IgD-negative memory B cell (primary cell): ENCODE measurements at regions not wholly inside any gene's neighbourhood (a gene's known extent, or its start where the extent isn't known, plus 50 kb on each side); places are given as distances from the start of the nearest gene placed in this dataset.
"Not testable (repeated sequence)": the region's sequence is repeated elsewhere in the genome, so short reads cannot be mapped to it uniquely, and the experiment has no call there.

Experiments used
- H3K27ac Mint-ChIP-seq, 3 donors: one replicate each; pipeline ENCODE4 v1.8.0; 2020 to 2022; ENCODE audit warnings: mild to moderate bottlenecking in 3 of 3, mixed read lengths in 3 of 3, moderate library complexity in 1 of 3
- H3K27me3 Mint-ChIP-seq: one replicate; pipeline ENCODE4 v1.8.0; 2021; ENCODE audit warnings: mixed read lengths
- H3K36me3 Mint-ChIP-seq: one replicate; pipeline ENCODE4 v1.8.0; 2020; ENCODE audit warnings: mild to moderate bottlenecking, mixed read lengths
- H3K4me1 Mint-ChIP-seq, 3 donors: one replicate each; pipeline ENCODE4 v1.8.0; 2020 to 2022; ENCODE audit warnings: mixed read lengths in 3 of 3, mild to moderate bottlenecking in 1 of 3
- H3K4me3 Mint-ChIP-seq, 4 donors: one replicate each; pipeline ENCODE4 v1.8.0; 2020 to 2022; ENCODE audit warnings: mild to moderate bottlenecking in 4 of 4, mixed read lengths in 4 of 4, moderate library complexity in 3 of 4
- H3K9me3 Mint-ChIP-seq, 3 donors: one replicate each; pipeline ENCODE4 v1.8.0; 2020 to 2021; ENCODE audit warnings: mixed read lengths in 3 of 3, mild to moderate bottlenecking in 1 of 3

GRCh38 chr6:48564036-48564820, 453.2 kb upstream of the PTCHD4 start:
- Mint-ChIP-seq H3K4me3 (no peak overlapping the region), H3K27me3 (no peaks in the 10 kb centered on the region), H3K4me1 (no peaks in the 10 kb centered on the region), H3K36me3 (peaks cover 3% of the 10 kb centered on the region), H3K27ac (peak overlapping the region in 1 of 3 donors; percentile 35), H3K9me3 (peaks cover 0 to 19% (median 2%) of the 10 kb centered on the region in 3 donors)

GRCh38 chr6:48563433-48563832, 452.4 kb upstream of the PTCHD4 start:
- Mint-ChIP-seq H3K4me1 (no peaks in the 10 kb centered on the region), H3K9me3 (peaks cover 0 to 12% (median 2%) of the 10 kb centered on the region in 3 donors), H3K27ac (no peak overlapping the region), H3K27me3 (no peaks in the 10 kb centered on the region), H3K36me3 (peaks cover 3% of the 10 kb centered on the region), H3K4me3 (no peak overlapping the region)

GRCh38 chr6:48560408-48560807, 449.4 kb upstream of the PTCHD4 start:
- Mint-ChIP-seq H3K27ac (no peak overlapping the region), H3K9me3 (peaks cover 0 to 20% (median 6%) of the 10 kb centered on the region in 3 donors), H3K4me3 (no peak overlapping the region), H3K27me3 (no peaks in the 10 kb centered on the region), H3K36me3 (peaks cover under 1% of the 10 kb centered on the region), H3K4me1 (no peaks in the 10 kb centered on the region)

GRCh38 chr6:48553467-48554189, 442.6 kb upstream of the PTCHD4 start:
- Mint-ChIP-seq H3K4me1 (no peaks in the 10 kb centered on the region), H3K4me3 (no peak overlapping the region), H3K27me3 (no peaks in the 10 kb centered on the region), H3K36me3 (no peaks in the 10 kb centered on the region), H3K9me3 (peaks cover 0 to 18% (median 5%) of the 10 kb centered on the region in 3 donors), H3K27ac (no peak overlapping the region)

GRCh38 chr6:48552905-48553304, 441.9 kb upstream of the PTCHD4 start:
- Mint-ChIP-seq H3K4me1 (no peaks in the 10 kb centered on the region), H3K27ac (no peak overlapping the region), H3K27me3 (no peaks in the 10 kb centered on the region), H3K9me3 (peaks cover 0 to 18% (median 3%) of the 10 kb centered on the region in 3 donors), H3K4me3 (no peak overlapping the region), H3K36me3 (no peaks in the 10 kb centered on the region)

GRCh38 chr6:48550603-48551002, 439.6 kb upstream of the PTCHD4 start:
- Mint-ChIP-seq H3K27ac (no peak overlapping the region), H3K27me3 (no peaks in the 10 kb centered on the region), H3K4me3 (no peak overlapping the region), H3K9me3 (peaks cover 0 to 18% (median 4%) of the 10 kb centered on the region in 3 donors), H3K36me3 (no peaks in the 10 kb centered on the region), H3K4me1 (no peaks in the 10 kb centered on the region)

- H3K9me3 Mint-ChIP-seq, result peaks cover 2 to 9% (median 6%) of the 10 kb centered on the region in 3 donors
Measured at GRCh38 chr6:48542191-48542590, 431.2 kb upstream of the PTCHD4 start.

GRCh38 chr6:48541649-48542048, 430.7 kb upstream of the PTCHD4 start:
- Mint-ChIP-seq H3K27ac (no peak overlapping the region), H3K27me3 (no peaks in the 10 kb centered on the region), H3K36me3 (no peaks in the 10 kb centered on the region), H3K4me3 (no peak overlapping the region), H3K9me3 (peaks cover 0 to 9% (median 6%) of the 10 kb centered on the region in 3 donors), H3K4me1 (no peaks in the 10 kb centered on the region)

More at GRCh38 chr6:48542191-48542590, 431.2 kb upstream of the PTCHD4 start:
- Mint-ChIP-seq H3K4me1 (no peaks in the 10 kb centered on the region), H3K27ac (no peak overlapping the region), H3K36me3 (no peaks in the 10 kb centered on the region), H3K4me3 (no peak overlapping the region), H3K27me3 (no peaks in the 10 kb centered on the region)

GRCh38 chr6:48535582-48536009, 424.6 kb upstream of the PTCHD4 start:
- Mint-ChIP-seq H3K4me3 (no peak overlapping the region), H3K27me3 (no peaks in the 10 kb centered on the region), H3K9me3 (peaks cover 0 to 5% (median 2%) of the 10 kb centered on the region in 3 donors), H3K27ac (no peak overlapping the region), H3K4me1 (no peaks in the 10 kb centered on the region), H3K36me3 (no peaks in the 10 kb centered on the region)

GRCh38 chr6:48530978-48531377, 420.0 kb upstream of the PTCHD4 start:
- H3K4me3 Mint-ChIP-seq, H3K36me3 Mint-ChIP-seq, H3K27ac Mint-ChIP-seq, H3K27me3 Mint-ChIP-seq, H3K4me1 Mint-ChIP-seq: not testable (repeated sequence)
- peaks cover 0 to 12% (median 0%) of the 10 kb centered on the region in 3 donors for H3K9me3 Mint-ChIP-seq

- Mint-ChIP-seq H3K36me3 (no peaks in the 10 kb centered on the region), H3K4me3 (no peak overlapping the region), H3K9me3 (peaks cover 0 to 10% (median 0%) of the 10 kb centered on the region in 3 donors), H3K4me1 (no peaks in the 10 kb centered on the region), H3K27me3 (no peaks in the 10 kb centered on the region), H3K27ac (no peak overlapping the region)
Measured at GRCh38 chr6:48525849-48526248, 414.9 kb upstream of the PTCHD4 start.

GRCh38 chr6:48520951-48521350, 410.0 kb upstream of the PTCHD4 start:
- no peaks in the 10 kb centered on the region for H3K27me3 Mint-ChIP-seq
- H3K36me3 Mint-ChIP-seq, result no peaks in the 10 kb centered on the region
- H3K9me3 Mint-ChIP-seq, result peaks cover 0 to 7% (median 0%) of the 10 kb centered on the region in 3 donors
- no peaks in the 10 kb centered on the region for H3K4me1 Mint-ChIP-seq
- H3K27ac Mint-ChIP-seq, result no peak overlapping the region
- H3K4me3 Mint-ChIP-seq, result no peak overlapping the region

GRCh38 chr6:48512390-48512789, 401.4 kb upstream of the PTCHD4 start:
- Mint-ChIP-seq H3K27me3 (no peaks in the 10 kb centered on the region), H3K27ac (no peak overlapping the region), H3K4me1 (no peaks in the 10 kb centered on the region), H3K4me3 (no peak overlapping the region), H3K36me3 (peaks cover 1% of the 10 kb centered on the region), H3K9me3 (peaks cover 2 to 5% (median 4%) of the 10 kb centered on the region in 3 donors)

GRCh38 chr6:48511378-48511777, 400.4 kb upstream of the PTCHD4 start:
- Mint-ChIP-seq H3K27me3 (no peaks in the 10 kb centered on the region), H3K27ac (no peak overlapping the region), H3K4me3 (no peak overlapping the region), H3K9me3 (peaks cover 2 to 5% (median 4%) of the 10 kb centered on the region in 3 donors), H3K36me3 (peaks cover 1% of the 10 kb centered on the region), H3K4me1 (no peaks in the 10 kb centered on the region)

- H3K4me3 Mint-ChIP-seq, result no peak overlapping the region
- peaks cover 0 to 7% (median 3%) of the 10 kb centered on the region in 3 donors for H3K9me3 Mint-ChIP-seq
- H3K36me3 Mint-ChIP-seq, result peaks cover 1% of the 10 kb centered on the region
- no peaks in the 10 kb centered on the region for H3K27me3 Mint-ChIP-seq
- no peak overlapping the region for H3K27ac Mint-ChIP-seq
- H3K4me1 Mint-ChIP-seq, result no peaks in the 10 kb centered on the region
Measured at GRCh38 chr6:48505621-48506020, 394.6 kb upstream of the PTCHD4 start.
